Fibroblast of upper back skin (primary cell): ENCODE measurements at regions not wholly inside any gene's neighbourhood (a gene's known extent, or its start where the extent isn't known, plus 50 kb on each side); places are given as distances from the start of the nearest gene placed in this dataset.
"Not testable (repeated sequence)": the region's sequence is repeated elsewhere in the genome, so short reads cannot be mapped to it uniquely, and the experiment has no call there.

Source experiments
- DNase-seq: peaks from one replicate; pipeline ENCODE4 v3.0.0-alpha.2; 2013

- no peak for DNase-seq
Observed at GRCh38 chr7:94706996-94707740, 51.2 kb upstream of the SGCE start.

DNA sequence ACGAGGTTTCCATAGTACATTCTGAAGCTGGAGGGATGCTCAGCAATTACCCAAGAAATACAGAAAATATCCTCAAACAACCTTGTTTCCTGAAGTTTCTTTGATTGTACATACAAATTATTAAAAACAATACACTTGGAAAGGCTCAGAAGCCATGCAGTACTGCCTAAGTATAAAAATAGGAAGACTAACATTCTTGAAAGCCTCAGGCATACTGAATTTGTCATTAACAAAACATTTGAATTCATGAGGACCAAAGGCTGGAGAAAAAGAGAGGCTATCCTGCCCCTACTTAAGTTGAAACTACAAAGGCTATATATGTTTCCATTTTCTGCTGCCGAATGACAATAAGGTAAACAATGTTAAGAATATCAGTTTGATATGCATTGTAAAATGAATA is 54.3 kb upstream of the SGCE start:
- no peak for DNase-seq

- not testable (repeated sequence) for DNase-seq
Observed at GRCh38 chr7:94722360-94722759, 66.4 kb upstream of the SGCE start.

- not testable (repeated sequence) for DNase-seq
Observed at GRCh38 chr7:94728893-94729292, 73.0 kb upstream of the SGCE start.

DNA sequence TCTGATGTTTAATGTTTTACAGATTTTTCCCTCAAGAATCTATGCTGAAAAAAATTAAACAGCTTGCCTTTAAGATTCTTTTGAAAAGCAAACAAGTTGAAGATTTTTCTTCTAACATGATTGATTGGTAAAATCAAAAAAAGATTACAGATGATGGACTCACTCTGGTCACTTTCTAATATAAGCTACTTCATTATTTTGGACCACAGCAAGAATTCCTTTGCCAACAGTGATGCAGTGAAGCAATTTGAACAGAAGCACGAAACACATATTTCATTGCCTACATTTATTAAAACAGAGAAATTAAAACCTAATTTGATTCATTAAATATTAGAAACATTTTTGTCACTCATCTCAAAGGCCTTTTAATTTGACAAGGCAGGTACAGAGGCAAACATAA is 82.1 kb upstream of the SGCE start:
- DNase-seq = no peak

DNA sequence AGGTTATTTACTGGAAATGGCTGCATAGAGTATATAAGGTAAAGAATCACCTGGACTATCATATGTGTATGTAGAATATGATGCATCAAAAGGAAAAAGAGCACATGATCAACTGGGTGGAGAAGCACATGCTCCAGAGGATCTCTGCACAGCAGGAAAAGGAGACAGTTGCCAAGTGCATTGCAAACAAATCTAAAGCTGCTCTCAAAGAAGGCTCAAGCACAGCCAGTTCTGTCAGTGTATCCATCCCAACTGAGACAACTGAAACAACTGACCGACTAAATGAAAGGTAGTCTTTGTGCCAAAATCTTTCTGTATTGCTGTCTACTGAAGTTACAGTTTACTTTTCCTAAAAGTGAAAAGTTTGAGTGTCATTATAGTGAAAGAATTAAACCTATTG is 83.2 kb upstream of the SGCE start:
- no peak for DNase-seq

- DNase-seq = no peak
Observed at GRCh38 chr7:94740509-94740908, 84.6 kb upstream of the SGCE start.

- no peak for DNase-seq
Observed at GRCh38 chr7:94741179-94741578, 85.2 kb upstream of the SGCE start.

GRCh38 chr7:94748376-94748775 is 92.4 kb upstream of the SGCE start:
- DNase-seq = no peak

GRCh38 chr7:94760446-94761100 is 104.6 kb upstream of the SGCE start:
- DNase-seq = no peak

GRCh38 chr7:94761451-94761850 is 105.5 kb upstream of the SGCE start:
- no peak for DNase-seq

GRCh38 chr7:94763268-94763667 is 107.3 kb upstream of the SGCE start:
- DNase-seq = peak; percentile 90

DNA sequence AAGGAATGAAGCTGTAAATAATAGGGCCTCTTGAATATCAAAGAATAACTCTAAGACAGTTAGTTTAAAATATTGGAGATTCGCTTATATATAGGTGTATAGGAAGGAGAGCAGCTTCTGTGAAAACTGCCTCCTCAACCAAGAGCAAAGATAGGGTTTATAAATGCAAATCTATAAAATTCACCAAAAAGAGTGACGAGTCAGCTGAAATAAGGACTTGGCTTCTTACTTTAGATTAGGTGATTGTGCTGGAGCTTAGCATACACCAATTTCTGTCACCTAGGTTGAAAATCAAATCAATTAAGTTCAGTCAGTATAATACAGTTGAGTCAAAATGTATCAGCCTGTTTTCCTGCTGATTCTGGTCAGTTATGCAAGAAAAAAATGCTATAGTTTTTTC is 113.8 kb upstream of the SGCE start:
- no peak for DNase-seq

DNA sequence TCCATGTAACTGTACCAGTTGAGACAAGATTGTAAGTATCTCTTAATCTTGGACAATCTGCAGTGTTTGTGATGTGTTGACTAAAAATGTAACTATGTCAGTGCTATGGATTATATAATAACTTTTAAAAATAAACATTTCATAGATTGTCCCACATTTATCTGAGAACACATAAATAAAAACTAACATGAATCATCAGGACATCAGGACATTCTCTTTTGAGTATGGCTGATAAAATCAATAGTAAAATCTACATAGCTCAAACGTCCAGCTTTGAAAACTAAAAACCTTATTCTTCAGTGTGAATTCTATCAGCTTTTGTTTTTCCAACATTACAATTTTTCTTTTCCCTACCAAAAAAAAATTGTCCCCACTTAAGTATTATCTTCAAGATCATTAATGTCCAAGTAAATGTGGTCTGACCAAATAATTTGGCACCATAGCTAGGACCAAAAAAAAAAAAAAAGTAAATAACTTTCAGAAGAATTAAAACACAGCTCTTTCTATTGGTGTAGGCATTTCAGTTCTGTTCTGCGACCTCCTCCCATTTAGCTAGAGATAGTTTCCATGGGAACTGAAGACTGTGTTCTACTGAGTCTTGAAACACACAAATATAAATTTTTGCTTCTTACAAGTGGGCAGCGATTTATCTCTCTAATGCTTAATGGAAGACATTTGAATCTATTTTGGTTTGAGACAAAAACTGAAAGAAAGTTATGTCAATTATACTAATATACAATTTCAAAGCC is 123.0 kb upstream of the SGCE start:
- DNase-seq = no peak

DNA sequence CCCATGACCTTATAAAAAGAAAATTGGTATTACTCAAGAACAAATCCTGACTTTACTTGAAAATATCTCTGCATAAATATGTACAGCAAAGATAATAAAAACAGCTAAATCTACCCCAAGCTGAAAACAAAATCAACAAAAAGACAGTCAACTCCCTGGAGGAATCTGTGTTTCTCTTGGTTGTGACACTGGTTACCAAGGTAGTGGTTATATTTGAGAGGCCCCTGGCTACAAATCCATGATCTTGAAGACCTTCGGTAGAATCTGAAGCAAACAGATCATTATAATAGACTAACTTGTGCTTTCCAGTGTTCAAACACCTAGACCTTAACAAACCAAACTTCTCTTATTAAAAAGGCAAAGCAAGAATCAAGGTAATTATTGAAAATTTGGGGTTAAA is 123.9 kb upstream of the SGCE start:
- DNase-seq = no peak

- no peak for DNase-seq
Observed at GRCh38 chr7:94781236-94781635, 125.3 kb upstream of the SGCE start.

- no peak for DNase-seq
Observed at GRCh38 chr7:94782777-94783176, 124.6 kb upstream of the PPP1R9A start.

- no peak for DNase-seq
Observed at GRCh38 chr7:94787285-94787684, 120.1 kb upstream of the PPP1R9A start.

GRCh38 chr7:94788378-94788777 is 119.0 kb upstream of the PPP1R9A start:
- DNase-seq = not testable (repeated sequence)

DNA sequence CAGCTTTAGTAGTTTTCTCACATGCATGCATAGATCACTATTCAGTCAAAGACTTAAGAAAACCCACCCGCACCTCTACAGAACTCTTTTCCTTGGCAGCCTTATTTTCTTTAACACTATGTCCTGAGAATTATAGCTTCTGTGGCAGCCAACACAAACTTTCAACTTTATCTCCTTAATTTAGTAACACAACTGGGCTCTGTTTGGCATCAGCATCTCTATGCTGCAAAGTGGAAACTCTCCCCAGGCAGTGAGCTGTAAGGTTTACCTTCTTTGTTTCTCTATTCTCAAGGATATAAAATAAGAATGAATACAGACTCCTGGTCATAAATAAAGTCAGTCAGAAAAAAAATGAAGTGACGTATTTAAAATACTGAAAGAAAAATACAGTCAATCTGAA is 115.2 kb upstream of the PPP1R9A start:
- DNase-seq = no peak

- not testable (repeated sequence) for DNase-seq
Observed at GRCh38 chr7:94797404-94797803, 110.0 kb upstream of the PPP1R9A start.

GRCh38 chr7:94803821-94804220 is 103.6 kb upstream of the PPP1R9A start:
- no peak for DNase-seq

- DNase-seq = peak; percentile 55
Observed at GRCh38 chr7:94808673-94809072, 98.7 kb upstream of the PPP1R9A start.

GRCh38 chr7:94810496-94810895 is 96.9 kb upstream of the PPP1R9A start:
- DNase-seq = no peak
